GM18867 (cell line): ENCODE measurements at regions not wholly inside any gene's neighbourhood (a gene's known extent, or its start where the extent isn't known, plus 50 kb on each side); places are given as distances from the start of the nearest gene placed in this dataset.
"Not testable (repeated sequence)": the region's sequence is repeated elsewhere in the genome, so short reads cannot be mapped to it uniquely, and the experiment has no call there.

Source experiments
- ATAC-seq: cut with Tn5 transposase; IDR thresholded peaks from one replicate; pipeline ENCODE4 v1.9.1; 2021; ENCODE audit warnings: mild to moderate bottlenecking, moderate library complexity; ENCODE audit not compliant: unreplicated experiment

- no peak for ATAC-seq
Observed at GRCh38 chr4:12139296-12139695, 710.6 kb upstream of the HS3ST1 start.

- no peak for ATAC-seq
Observed at GRCh38 chr4:12138488-12138887, 709.8 kb upstream of the HS3ST1 start.

- ATAC-seq = no peak
Observed at GRCh38 chr4:12137575-12137974, 708.9 kb upstream of the HS3ST1 start.

- ATAC-seq = no peak
Observed at GRCh38 chr4:12126474-12126873, 697.8 kb upstream of the HS3ST1 start.

GRCh38 chr4:12124138-12124537 is 695.4 kb upstream of the HS3ST1 start:
- ATAC-seq = no peak

GRCh38 chr4:12123707-12124106 is 695.0 kb upstream of the HS3ST1 start:
- no peak for ATAC-seq

- no peak for ATAC-seq
Observed at GRCh38 chr4:12122316-12122715, 693.6 kb upstream of the HS3ST1 start.

GRCh38 chr4:12120968-12121367 is 692.3 kb upstream of the HS3ST1 start:
- ATAC-seq = no peak

GRCh38 chr4:12118651-12119213 is 690.0 kb upstream of the HS3ST1 start:
- peak; percentile 77 for ATAC-seq

GRCh38 chr4:12116009-12116552 is 687.4 kb upstream of the HS3ST1 start:
- ATAC-seq = peak; percentile 40

- ATAC-seq = no peak
Observed at GRCh38 chr4:12110627-12111026, 681.9 kb upstream of the HS3ST1 start.

GRCh38 chr4:12109056-12109455 is 680.4 kb upstream of the HS3ST1 start:
- not testable (repeated sequence) for ATAC-seq

GRCh38 chr4:12105519-12105918 is 676.8 kb upstream of the HS3ST1 start:
- ATAC-seq = no peak

- ATAC-seq = not testable (repeated sequence)
Observed at GRCh38 chr4:12089920-12090319, 661.2 kb upstream of the HS3ST1 start.

- no peak for ATAC-seq
Observed at GRCh38 chr4:12084690-12085089, 656.0 kb upstream of the HS3ST1 start.

GRCh38 chr4:12071316-12071715 is 642.6 kb upstream of the HS3ST1 start:
- ATAC-seq = no peak

GRCh38 chr4:12053966-12054365 is 625.3 kb upstream of the HS3ST1 start:
- ATAC-seq = no peak

GRCh38 chr4:12053556-12053955 is 624.9 kb upstream of the HS3ST1 start:
- no peak for ATAC-seq

- no peak for ATAC-seq
Observed at GRCh38 chr4:12050357-12050756, 621.7 kb upstream of the HS3ST1 start.

- ATAC-seq = no peak
Observed at GRCh38 chr4:12042818-12043217, 614.1 kb upstream of the HS3ST1 start.

- no peak for ATAC-seq
Observed at GRCh38 chr4:12041828-12042227, 613.1 kb upstream of the HS3ST1 start.

- ATAC-seq = no peak
Observed at GRCh38 chr4:12036450-12036849, 607.8 kb upstream of the HS3ST1 start.

- ATAC-seq = no peak
Observed at GRCh38 chr4:12028258-12028657, 599.6 kb upstream of the HS3ST1 start.
